PC-3 (cell line): ENCODE measurements at regions not wholly inside any gene's neighbourhood (a gene's known extent, or its start where the extent isn't known, plus 50 kb on each side); places are given as distances from the start of the nearest gene placed in this dataset.

Experiments
- CTCF ChIP-seq: fragments of 300-600 bp; sonication (generic); conservative IDR thresholded peaks from 2 replicates; pipeline ENCODE4 v1.5.1; 2017; ENCODE audit warnings: antibody characterized with exemption, low read depth, mild to moderate bottlenecking, low read length
- EZH2 ChIP-seq: fragments of 300-600 bp; sonication (generic); IDR thresholded peaks from one replicate; pipeline ENCODE4 v1.6.1; 2017; ENCODE audit warnings: antibody characterized with exemption, mild to moderate bottlenecking, low read length; ENCODE audit not compliant: unreplicated experiment
- EZH2phosphoT487 ChIP-seq: fragments of 300-600 bp; sonication (generic); IDR thresholded peaks from 2 replicates; pipeline ENCODE4 v1.6.1; 2018; ENCODE audit warnings: mild to moderate bottlenecking, antibody characterized with exemption, low read length, borderline replicate concordance

- no peak for TF ChIP-seq CTCF
- TF ChIP-seq EZH2: no peak
- no peak for TF ChIP-seq EZH2phosphoT487
Measured at GRCh38 chr3:4149296-4149695, 153.9 kb upstream of the SETMAR start.
